Colonic mucosa (tissue), 4 donors: ENCODE measurements at regions not wholly inside any gene's neighbourhood (a gene's known extent, or its start where the extent isn't known, plus 50 kb on each side); places are given as distances from the start of the nearest gene placed in this dataset.

Source experiments
- DNase-seq: peaks from one replicate; pipeline ENCODE4 v3.0.0-alpha.2; 2020
- H3K27ac ChIP-seq: fragments of 200-600 bp; one replicate; pipeline ENCODE4 v1.8.0; 2021
- H3K27me3 ChIP-seq: fragments of 200-600 bp; one replicate; pipeline ENCODE4 v1.8.0; 2021
- H3K36me3 ChIP-seq: fragments of 200-600 bp; one replicate; pipeline ENCODE4 v1.8.0; 2021
- H3K4me1 ChIP-seq: fragments of 200-600 bp; one replicate; pipeline ENCODE4 v1.8.0; 2021; ENCODE audit warnings: mild to moderate bottlenecking
- H3K4me3 ChIP-seq: fragments of 200-600 bp; one replicate; pipeline ENCODE4 v1.8.0; 2021
- H3K9ac ChIP-seq, 2 donors: one replicate each; pipeline ENCODE4 v1.7.0; 2013; ENCODE audit warnings: control low read depth in 2 of 2, low read depth in 2 of 2, low read length in 2 of 2
- H3K9me3 ChIP-seq: fragments of 200-600 bp; one replicate; pipeline ENCODE4 v1.8.0; 2021
- CTCF ChIP-seq: fragments of 200-600 bp; IDR thresholded peaks from one replicate; pipeline ENCODE4 v1.8.0; 2022; ENCODE audit warnings: antibody characterized with exemption, mild to moderate bottlenecking
- intact Hi-C: fragments of 100-400 bp; cut with DNase I; formaldehyde crosslinking; loops from one replicate; pipeline ENCODE4 v1.14.1; 2022
- donor health status: healthy.
- donor health status: DM: no; HTN: no; CAD: no.
- donor health status: DM: no; HTN: no; CAD: no.

DNA sequence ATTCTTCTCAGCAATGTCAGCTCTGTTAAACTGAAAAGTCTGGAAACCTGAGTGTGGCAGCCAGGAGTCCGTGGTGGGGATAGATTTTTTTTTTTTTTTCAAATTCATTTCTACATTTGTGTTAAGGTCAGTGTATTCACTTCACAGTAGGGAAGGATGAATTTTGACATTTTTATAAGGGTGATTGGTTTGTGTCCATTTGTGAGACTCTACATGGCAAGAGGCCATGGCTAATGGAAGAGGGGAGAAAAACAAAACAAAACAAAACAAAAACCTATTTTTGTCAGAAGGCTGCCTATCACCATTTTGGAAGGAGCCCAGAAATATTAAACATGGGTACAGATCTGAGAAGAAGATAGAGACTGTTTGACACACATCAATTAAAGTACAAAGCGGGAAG lies 176.1 kb downstream of the RMST start:
- TF ChIP-seq CTCF, result no peak
- no peaks in the 10 kb centered on the region for H3K27me3 ChIP-seq
- no peaks in the 10 kb centered on the region for H3K4me1 ChIP-seq
- no peak for DNase-seq
- no peak overlapping the region for H3K4me3 ChIP-seq
- H3K27ac ChIP-seq, result no peak overlapping the region
- intact Hi-C loops, result no loop called here
- H3K9me3 ChIP-seq, result no peaks in the 10 kb centered on the region
- no peak overlapping the region for H3K9ac ChIP-seq
- H3K36me3 ChIP-seq, result no peaks in the 10 kb centered on the region

DNA sequence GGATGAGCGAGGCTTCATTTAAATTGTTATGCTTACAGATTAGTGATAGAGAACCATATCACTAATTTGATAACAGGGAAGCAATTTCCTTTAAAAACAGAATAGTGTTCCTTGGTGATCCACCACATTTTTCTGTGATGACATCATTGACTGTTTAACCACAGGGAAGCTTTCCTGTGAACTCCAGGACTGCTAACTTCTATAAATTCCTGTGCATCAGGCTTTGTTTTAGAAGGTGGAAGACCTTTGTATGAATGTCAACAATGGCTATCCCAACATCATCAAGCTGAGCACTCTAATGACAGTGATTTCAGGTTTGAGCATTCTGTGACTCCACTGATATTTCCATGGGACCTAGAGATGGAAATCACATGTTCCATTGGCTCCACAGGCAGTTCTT lies 177.1 kb downstream of the RMST start:
- Histone ChIP-seq H3K9ac (no peak overlapping the region), H3K27me3 (no peaks in the 10 kb centered on the region), H3K4me1 (no peaks in the 10 kb centered on the region), H3K36me3 (no peaks in the 10 kb centered on the region), H3K4me3 (no peak overlapping the region), H3K27ac (no peak overlapping the region), H3K9me3 (no peaks in the 10 kb centered on the region)
- no peak for DNase-seq
- no peak for TF ChIP-seq CTCF
- intact Hi-C loops, result no loop called here

GRCh38 chr12:97640826-97641225 lies 178.2 kb downstream of the RMST start:
- no peaks in the 10 kb centered on the region for H3K36me3 ChIP-seq
- intact Hi-C loops, result no loop called here
- no peak overlapping the region for H3K4me3 ChIP-seq
- H3K9ac ChIP-seq, result no peak overlapping the region
- TF ChIP-seq CTCF, result no peak
- no peak overlapping the region for H3K27ac ChIP-seq
- H3K9me3 ChIP-seq, result no peaks in the 10 kb centered on the region
- no peak for DNase-seq
- no peaks in the 10 kb centered on the region for H3K4me1 ChIP-seq
- H3K27me3 ChIP-seq, result no peaks in the 10 kb centered on the region

DNA sequence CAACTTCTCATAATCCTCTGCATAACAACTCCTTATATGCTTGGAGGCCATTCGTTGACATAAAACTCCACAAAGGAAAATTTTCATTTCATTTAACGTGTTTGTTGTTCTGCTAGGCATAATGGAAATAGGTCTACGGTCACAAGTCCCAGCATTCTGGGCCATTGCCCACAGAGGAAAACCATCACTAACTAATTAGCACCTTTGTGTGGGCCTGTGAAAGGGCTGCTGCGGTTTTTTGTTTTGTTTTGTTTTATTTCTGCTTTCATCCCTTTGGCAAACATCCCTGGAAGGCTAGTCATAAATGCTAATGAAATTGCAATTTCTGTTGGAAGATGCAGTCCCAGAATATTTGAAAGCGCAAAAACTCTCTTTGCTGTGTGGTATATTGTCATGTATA lies 180.3 kb downstream of the RMST start:
- no peaks in the 10 kb centered on the region for H3K27me3 ChIP-seq
- intact Hi-C loops, result no loop called here
- no peaks in the 10 kb centered on the region for H3K9me3 ChIP-seq
- TF ChIP-seq CTCF, result no peak
- H3K36me3 ChIP-seq, result no peaks in the 10 kb centered on the region
- no peak overlapping the region for H3K4me3 ChIP-seq
- no peaks in the 10 kb centered on the region for H3K4me1 ChIP-seq
- no peak overlapping the region for H3K9ac ChIP-seq
- H3K27ac ChIP-seq, result no peak overlapping the region
- DNase-seq, result no peak

DNA sequence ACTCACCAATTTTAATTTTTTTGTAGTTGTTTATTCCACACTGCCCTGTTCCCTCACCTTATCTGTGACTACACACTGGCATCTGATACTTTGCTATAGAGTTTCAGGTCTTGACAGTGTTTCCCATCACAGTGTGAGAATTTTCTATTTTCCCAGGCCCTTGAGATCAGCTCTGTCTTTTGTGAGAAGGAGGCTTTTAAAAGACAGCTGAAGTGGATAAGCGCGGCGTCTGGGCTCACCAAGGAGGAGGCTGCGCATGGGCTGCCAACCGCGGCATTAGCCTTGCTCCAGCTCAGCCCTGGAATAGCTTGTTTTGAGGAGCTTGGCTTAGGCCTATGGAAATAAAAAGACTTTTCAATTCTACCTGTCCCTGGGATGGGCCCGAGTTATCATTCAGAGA lies 181.3 kb downstream of the RMST start:
- intact Hi-C loops, result no loop called here
- no peaks in the 10 kb centered on the region for H3K9me3 ChIP-seq
- DNase-seq, result no peak
- H3K27ac ChIP-seq, result no peak overlapping the region
- H3K36me3 ChIP-seq, result no peaks in the 10 kb centered on the region
- no peak overlapping the region for H3K4me3 ChIP-seq
- no peaks in the 10 kb centered on the region for H3K27me3 ChIP-seq
- no peak overlapping the region for H3K9ac ChIP-seq
- TF ChIP-seq CTCF, result no peak
- no peaks in the 10 kb centered on the region for H3K4me1 ChIP-seq

GRCh38 chr12:97645726-97646125 lies 183.1 kb downstream of the RMST start:
- H3K27me3 ChIP-seq, result no peaks in the 10 kb centered on the region
- no peaks in the 10 kb centered on the region for H3K36me3 ChIP-seq
- TF ChIP-seq CTCF, result no peak
- no peaks in the 10 kb centered on the region for H3K4me1 ChIP-seq
- intact Hi-C loops, result no loop called here
- H3K9ac ChIP-seq, result no peak overlapping the region
- no peak overlapping the region for H3K4me3 ChIP-seq
- H3K27ac ChIP-seq, result no peak overlapping the region
- no peak for DNase-seq
- H3K9me3 ChIP-seq, result no peaks in the 10 kb centered on the region
